ENCODE measurements at regions not wholly inside any gene's neighbourhood (a gene's known extent, or its start where the extent isn't known, plus 50 kb on each side); places are given as distances from the start of the nearest gene placed in this dataset.

DNA sequence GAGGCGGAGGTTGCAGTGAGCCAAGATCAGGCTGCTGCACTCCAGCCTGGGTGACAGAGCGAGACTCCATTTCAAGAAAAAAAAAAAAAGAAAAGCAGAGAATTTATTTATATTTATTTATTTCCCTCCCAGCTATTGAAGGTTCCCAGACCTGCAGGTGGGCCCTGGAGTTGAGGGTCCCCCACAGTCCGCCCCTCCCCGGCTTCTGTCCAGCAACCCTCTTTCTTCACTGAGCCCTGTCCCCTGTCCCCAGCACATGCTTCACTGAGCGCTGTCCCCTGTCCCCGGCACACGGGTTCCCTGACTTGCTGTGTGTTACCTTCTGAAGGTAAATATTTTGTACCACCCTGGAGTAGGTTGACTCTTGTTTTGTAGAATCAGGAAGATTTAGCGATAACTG lies 301.7 kb upstream of the PITRM1 start:
- no peak for DNase-seq (ENCODE audit: low spot score in 2 of 2)
- FAIRE-seq = no peak

DNA sequence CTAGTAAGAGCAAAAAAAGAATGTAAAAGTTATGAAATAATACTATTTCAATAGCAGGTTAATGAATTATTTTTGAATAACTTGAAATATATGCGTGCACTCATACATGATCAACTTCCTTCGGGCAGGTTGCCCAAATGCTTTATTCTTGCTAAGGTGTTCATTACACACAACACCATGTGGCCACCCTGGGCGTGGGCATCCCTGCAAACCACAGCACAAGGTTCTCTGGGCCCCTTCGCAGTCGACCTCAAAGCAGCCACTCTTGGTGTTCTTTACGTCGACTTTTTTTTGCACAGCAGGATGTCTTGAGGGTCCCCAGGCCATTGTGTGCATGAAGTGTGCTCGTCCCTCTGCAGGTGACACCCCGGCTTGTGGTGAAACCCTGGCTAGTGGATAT lies 300.7 kb upstream of the PITRM1 start:
- DNase-seq (ENCODE audit: low spot score in 2 of 2) (no peak), FAIRE-seq (no peak)

DNA sequence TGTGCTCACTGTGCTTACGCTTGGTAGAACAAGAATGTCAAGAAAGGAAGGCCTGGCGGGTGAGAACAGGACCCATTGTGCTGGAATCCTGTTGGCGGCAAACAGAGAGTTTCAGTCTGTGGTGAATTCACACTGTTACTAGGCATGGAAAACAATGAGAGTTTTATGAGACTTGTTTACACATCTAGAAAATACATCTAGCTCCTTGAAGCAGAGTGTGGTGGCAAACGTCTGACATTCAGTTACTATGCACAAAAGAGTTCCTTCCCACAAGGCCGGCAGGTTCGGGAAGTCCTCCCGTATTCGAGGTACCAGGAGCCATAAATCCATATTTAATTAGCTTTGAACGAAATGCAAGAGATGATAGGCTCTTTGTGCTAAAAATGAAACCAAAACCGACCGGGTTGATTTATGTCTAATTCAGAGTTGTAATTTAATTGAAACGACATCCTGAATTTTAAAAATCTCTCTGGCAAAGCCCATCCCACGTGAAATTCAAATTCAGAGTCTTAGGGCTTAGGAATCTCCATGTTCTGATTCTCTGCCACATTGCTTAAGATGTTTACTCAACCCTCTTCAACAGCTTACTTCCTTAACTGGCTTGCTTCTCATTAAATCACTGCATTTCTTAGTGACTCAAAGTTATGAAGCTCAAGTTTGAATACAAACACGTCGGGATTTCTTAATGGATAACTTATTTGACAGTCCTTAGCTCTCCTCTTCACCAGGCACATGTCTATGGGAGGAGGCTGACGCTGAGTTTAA lies 299.9 kb upstream of the PITRM1 start:
- FAIRE-seq (peak; percentile 63), DNase-seq (ENCODE audit: low spot score in 2 of 2) (peak in 1 of 2 donors; percentile 49)

DNA sequence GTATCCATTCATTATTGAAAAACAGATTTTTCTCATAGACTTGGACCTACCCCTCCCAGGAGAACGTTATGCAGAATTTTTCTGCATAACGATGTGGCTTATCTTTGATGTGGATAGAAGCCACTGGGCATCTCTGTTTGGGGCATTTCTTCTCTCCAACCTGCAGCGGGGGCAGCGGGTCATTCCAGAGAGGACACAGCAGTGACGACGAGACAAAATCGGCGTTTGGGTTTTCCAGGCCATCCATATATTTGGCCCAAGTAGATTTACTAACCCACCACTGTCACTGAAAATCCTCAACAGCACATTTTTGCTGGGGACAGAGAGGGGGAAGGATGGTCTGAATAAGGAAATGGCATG lies 299.3 kb upstream of the PITRM1 start:
- DNase-seq (ENCODE audit: low spot score in 2 of 2) = no peak
- no peak for FAIRE-seq

DNA sequence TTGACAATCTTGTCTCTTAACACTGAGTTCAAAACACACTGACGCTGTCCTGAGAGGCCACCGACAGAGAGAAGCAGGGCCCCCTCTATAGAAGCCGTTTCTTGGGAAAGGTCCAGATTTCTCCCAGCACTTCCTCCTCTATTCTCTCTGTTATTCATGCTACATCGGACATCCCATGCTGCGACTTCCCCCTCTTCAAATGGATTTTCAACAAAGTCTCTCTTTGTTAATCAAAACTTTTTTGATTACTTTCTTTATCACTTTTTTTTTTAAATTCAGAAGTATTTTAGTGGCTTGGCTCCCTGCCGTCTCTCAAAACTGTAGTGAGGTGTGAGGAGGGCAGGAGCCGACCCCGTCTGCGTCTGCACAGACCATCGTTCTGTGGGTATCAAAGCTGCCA lies 298.9 kb upstream of the PITRM1 start:
- peak in 1 of 2 donors; percentile 26 for DNase-seq (ENCODE audit: low spot score in 2 of 2)
- FAIRE-seq = no peak

DNA sequence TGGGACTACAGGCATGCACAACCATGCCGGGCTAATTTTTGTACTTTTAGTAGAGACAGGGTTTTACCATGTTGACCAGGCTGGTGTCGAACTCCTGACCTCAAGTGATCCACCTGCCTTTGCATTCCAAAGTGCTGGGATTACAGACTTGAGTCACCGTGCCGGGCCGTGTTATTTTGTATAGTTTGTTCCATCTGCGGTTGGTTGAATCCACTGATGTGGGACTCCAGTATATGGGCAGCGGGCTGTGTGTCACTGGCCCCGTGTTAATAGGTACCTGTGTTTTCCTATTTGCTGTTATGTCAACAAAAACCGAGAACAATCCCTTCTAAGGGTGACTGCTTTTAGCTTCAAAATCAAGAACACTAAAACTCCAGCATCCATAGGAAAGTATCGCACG lies 297.6 kb upstream of the PITRM1 start:
- DNase-seq (ENCODE audit: low spot score in 2 of 2) = no peak
- FAIRE-seq = no peak

DNA sequence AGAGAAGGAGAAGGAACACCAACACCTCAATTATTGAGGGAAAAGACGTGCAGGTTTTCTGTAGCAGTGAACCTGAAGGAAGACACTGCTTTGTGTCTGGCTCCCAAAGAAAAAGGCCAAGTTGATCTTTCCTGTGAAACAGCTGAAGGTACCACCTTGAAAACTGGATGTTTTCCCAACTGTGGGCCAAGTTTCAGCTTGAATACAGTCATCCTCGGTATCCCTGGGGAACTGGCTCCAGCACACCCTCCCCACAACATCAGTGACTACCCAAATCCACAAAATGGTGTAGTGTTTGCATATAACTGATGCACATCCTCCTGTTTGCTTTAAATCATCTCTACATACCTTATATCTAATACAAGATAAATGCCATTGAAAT lies 297.0 kb upstream of the PITRM1 start:
- DNase-seq (ENCODE audit: low spot score in 2 of 2) (no peak), FAIRE-seq (no peak)

DNA sequence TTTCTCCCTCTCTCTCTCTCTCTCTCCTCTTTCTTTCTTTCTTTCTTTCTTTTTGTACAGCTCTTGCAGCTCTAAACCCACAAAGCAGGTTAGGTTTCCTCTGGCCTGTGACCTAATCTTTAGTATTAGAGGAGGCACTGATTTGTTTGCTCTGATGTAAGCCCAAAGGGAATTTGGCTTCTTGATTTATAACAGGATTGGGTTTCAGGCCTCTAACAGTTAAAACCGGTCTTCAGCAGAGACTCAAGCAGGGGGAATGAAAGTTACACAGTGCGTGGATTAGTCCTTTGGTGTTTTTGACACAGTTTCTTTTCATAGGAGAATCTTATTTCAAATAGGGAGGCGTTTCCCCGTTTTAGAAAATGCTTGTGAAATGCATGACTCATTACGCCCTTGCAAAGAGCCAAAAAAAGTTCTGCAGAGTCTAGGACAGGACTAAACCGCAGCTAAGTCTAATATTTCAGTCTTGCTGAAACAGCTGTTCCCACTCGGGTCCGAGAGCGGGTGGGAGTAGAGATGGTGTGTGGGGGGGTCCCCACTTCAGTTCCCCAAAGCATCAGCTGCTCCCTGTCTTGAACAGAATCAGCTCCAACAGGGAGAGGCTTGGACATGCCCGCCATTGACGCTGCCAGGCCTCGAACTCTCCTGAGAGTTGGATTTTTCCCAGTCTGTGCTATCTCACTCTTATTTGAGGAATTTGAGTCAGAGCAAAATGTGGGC lies 296.5 kb upstream of the PITRM1 start:
- peak in 1 of 2 donors; percentile 46 for DNase-seq (ENCODE audit: low spot score in 2 of 2)
- no peak for FAIRE-seq

DNA sequence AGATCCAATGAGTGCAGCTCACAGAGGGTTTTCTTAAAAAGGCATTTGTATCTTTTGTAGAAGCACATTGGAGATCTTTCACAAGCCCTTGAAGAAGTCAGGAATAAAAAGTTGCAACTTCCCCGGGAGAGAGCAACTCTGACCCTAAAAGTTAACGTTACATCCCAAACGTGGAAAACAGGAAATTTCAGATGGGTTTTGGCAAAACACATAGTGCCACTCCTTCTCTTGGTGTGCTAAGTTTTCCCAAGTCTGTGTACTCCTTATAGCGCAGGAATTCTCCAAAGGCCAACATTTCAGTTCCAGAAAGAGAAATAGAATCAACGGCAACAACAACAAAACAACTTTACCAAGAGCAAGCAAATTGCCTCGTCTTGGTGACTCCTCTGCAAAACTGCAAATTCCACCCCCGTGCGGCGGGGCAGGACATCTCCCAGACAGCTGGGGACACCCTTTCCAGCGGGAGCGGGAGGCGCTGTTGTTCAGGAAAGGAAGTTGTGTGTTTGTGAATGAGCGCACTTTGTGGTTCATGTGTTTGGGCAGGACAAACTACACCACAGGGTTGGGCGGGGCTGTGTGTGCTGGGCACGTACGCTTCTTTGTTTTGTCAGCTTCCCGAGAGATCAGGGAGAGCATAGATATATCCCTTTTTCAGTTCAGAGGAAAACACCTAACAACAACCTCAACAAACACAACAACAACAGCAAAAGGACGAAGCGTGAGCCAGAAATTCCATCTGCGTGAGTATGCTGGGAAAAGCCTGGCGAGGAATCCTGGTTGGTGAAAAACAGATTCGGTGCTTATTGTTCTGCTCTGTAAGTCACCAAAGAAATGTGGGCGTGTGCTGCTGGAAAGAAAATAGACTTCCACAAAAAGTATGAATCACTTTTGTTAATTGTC lies 294.7 kb upstream of the PITRM1 start:
- no peak for FAIRE-seq
- DNase-seq (ENCODE audit: low spot score in 2 of 2) = no peak

DNA sequence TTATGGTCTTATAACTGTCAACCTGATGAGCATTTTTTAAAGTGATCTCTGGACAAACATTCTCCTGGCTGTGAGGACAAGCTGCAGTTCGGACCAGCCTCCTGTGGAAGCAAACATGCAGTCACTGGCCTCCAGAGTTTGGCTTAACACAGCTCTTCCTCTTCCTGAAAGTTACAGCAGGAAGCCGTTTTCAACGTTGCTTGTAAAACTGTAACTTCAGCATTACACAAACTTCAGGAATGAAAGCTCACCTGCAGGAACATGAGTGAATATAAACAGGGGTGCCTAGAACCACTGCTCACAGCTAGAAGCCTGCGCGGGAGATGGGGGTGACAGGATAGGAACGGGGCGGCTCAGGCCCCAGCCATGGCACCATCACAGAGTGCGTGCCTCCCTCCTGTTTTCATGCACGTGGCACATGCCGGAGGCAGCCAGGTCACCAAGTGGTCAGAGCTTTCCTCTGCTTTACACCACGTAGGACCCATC lies 292.9 kb upstream of the PITRM1 start:
- DNase-seq (ENCODE audit: low spot score in 2 of 2) = no peak
- FAIRE-seq = no peak

DNA sequence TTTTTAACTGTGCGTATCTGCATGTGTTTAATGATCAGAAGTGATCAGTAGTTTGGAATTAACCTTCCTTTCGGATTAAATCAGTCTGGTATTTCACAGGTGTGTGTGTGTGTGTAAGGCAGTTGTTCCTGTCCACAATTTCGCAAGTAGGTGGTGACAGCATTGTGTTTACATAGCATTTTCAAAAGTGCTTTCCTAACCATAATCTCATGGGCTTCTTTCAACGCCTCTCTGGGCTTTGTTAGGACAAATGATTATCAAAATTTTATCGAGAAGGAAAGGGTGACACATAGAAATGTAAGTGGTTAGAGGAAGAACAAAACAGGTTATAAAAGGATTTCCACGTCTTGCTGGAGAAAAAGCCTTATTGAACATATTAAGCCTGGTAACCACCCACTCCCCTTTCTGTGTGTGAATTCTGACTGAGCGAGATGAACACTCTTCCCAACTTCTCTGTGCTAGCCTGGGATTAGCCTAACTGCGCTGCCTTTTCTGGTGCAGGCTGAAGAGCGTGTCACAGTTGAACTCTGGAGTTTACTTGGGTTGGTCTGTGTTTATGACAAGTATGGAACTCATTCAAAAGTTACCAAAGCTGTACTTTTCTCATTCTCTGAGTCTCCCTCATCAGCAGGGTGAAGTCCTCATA lies 292.3 kb upstream of the PITRM1 start:
- FAIRE-seq (no peak), DNase-seq (ENCODE audit: low spot score in 2 of 2) (no peak)

DNA sequence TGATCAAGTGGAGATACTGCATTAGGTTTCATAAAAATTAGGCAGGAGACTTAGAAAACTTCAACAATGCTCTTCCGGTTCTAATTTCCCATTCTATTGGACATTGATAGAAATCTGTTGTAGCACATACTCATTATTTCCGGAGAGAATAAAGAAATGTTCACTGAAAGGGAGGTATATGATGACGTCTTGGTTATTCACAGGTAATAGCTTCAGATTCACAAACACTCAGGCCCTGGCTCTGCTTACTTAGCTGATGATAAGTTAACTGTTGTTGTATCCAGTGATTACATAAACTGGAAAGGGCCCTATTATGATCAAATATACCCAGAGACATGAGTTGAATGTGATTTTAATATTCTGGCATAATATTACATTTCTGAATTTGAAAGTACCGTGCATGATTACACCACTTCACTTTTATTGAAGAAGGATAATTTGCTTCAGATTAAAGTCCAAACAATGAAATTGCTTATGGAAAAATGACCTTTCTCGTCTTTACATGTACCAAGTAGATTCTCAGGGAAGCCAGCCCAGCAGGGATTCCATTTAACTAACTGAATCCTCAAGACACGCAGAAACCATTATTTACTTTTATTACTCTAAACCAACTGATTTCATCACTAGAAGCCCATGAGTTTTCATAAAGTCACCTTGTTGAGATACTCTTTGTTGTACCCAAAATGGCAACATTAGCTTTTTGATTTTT lies 288.0 kb upstream of the PITRM1 start:
- DNase-seq (ENCODE audit: low spot score in 2 of 2) (no peak), FAIRE-seq (no peak)

DNA sequence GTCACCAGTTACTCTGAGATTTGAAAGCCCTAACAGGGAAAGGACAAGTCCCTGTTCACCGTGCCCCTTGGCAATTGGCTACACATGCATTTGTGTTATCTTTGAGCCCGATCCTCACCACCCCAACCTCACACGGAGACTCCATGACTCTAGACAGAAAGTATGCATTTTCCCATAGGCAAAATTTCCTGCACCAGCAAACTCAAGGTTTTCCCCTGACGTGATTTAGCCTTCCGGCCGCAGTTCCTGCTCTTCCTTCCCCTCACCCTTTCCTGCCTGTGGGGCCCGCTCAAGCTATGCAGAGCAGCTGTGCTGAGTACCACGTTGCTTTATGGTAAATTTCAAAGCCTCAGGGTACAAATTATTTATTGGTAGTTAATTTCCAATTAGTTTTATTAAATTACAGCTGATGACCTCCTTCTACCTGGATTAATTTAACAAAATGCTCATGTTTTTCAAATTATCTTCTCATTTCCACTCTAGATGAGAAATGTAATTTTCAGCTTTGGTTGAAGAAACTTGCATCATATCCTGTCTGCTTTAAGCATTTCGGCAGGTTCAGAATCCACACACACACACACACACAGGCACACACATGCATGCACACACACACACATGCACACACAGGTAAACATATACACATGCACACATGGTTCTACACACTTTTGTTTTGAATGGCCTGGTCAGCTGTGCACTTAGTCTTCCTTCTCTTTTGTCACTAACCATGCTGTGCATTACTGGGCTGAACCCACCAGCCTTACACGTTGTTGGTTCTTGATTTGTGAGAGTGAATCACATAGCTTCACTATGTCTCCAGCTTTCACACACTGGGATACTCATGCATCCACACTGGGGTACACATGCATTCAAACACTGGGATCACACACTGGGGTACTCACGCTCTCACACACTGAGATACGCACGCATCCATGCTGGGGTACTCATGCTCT lies 283.1 kb upstream of the PITRM1 start:
- FAIRE-seq (no peak), DNase-seq (ENCODE audit: low spot score in 2 of 2) (no peak)

DNA sequence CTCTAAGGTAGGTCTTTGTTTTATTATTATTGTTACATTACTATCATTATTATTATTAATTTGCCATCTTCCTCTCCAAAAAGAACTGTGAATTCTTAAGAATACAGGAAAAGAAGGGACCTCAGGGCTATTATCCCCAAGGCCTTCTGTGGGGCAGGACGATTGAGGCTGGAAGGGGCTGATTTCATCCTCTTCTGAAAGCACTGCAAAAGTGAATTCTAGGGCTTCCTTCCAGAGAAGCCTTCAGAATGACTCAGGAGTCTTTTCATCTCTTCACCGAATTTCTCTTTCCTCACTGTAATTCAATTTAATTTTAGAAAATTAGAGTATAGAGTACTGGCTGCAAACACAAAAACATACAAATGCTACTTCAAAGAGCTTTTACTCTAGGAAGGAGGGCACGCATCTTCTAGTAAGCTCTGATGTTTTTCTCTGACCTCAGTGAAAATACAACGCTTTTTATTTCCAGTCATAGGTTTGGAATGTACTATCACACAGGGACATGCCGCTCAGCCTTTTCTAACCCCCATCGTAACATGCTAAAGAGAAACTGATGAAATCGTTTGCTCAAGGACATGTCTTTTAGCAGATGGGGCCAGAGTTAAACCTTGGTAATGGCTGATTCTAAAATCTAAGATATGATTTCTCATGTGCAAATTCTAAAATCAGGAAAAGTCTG lies 280.2 kb upstream of the PITRM1 start:
- FAIRE-seq (no peak), DNase-seq (ENCODE audit: low spot score in 2 of 2) (no peak)

DNA sequence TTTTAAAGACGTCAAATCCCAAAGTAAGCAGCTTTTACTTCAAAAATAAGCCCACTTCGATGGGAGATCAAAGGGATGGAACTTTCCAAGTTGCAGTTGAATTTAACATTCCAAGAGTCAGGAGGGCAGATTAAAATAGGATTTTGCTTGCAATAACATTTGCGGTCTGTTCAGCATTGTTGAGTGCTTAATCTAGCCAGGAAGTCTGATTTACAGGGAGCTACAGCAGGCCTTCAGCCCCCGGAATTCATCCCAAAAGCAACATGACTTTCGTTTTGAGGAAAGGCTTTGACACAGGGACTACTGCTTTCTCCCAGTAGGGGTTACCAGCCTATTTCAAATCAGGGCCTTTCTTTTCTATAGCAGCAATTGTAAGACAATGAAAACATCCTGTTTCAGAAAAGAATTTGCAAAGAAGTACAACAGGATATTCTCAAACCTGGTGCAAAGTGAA lies 279.6 kb upstream of the PITRM1 start:
- DNase-seq (ENCODE audit: low spot score in 2 of 2) (no peak), FAIRE-seq (no peak)

DNA sequence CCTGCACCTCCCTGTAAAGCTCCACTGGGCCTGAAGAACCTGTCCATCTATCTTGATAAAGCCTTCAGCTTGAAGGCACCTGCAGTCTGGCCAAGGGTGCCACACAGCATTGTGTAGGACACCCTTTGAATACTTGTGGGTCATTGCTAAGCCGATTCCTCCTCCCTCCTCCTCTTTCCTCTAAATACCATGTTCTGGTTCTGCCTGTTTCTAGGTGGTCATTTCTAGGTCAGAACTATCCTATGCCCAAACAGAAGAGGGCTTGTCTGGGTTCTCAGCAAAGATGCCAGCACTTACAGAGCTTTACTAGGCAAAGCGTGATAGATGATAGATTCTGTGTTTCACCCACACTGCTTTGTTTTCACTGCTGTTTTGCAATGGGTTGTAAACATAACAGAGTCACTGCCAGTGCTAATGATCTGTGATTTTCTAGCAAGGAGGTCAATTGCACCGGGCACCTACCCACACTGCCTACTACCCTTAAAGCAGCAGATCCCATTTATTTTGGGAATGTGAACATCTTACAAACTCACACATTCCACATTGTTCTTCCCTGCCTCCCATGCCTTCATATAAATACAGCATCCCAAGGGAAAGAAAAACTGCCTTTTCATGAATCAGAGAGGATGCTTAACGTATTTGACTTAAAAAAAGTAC lies 279.1 kb upstream of the PITRM1 start:
- DNase-seq (ENCODE audit: low spot score in 2 of 2) (no peak), FAIRE-seq (no peak)

DNA sequence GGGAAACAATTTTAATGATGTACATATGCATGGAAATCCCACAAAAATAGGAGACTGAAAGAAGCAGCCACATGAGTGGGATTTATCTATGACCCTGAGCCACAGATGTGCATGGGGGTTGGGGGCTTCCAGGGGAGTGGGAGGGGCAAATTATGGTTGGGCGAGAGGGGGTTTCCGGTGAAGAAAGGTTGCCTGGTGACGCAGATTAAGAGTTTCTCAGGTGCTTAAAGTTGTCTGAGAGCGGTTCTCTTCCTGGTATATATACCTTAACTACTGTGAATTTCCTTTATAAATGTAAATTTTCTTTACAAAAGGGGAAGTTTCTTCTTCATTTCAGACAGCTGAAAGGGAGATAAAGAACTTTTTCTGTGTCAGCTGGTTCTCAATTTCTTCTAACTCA lies 273.6 kb upstream of the PITRM1 start:
- DNase-seq (ENCODE audit: low spot score in 2 of 2) (no peak), FAIRE-seq (no peak)

DNA sequence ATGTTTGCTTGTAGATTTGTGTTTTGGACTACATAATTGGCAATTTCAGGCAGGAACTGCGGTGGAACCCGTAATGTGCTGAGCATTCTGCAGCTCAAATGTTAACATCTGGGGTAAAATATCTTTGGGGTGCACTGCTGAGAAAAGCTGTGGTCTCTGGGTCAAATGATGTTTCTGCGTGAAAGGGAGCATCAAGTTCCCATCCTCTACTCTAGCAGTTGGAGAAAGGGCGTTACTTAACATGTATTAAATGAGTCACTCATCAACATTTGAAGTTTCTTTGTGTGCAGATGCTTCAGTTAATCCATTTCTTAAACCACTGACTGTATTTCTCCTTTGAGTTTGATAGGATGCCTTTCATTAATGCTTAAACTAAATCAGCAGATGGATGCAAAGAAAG lies 273.1 kb upstream of the PITRM1 start:
- DNase-seq (ENCODE audit: low spot score in 2 of 2) (no peak), FAIRE-seq (no peak)

Measured in frontal cortex (tissue), 3 donors.